IMR-90 (cell line): ENCODE measurements at regions not wholly inside any gene's neighbourhood (a gene's known extent, or its start where the extent isn't known, plus 50 kb on each side); places are given as distances from the start of the nearest gene placed in this dataset.

Experiments
- BHLHE40 ChIP-seq: fragments of 150-350 bp; IDR thresholded peaks from 2 replicates; pipeline ENCODE4 v1.6.1; 2016; ENCODE audit warnings: mild to moderate bottlenecking, low read depth, low read length
- CEBPB ChIP-seq: IDR thresholded peaks from 2 replicates; pipeline ENCODE4 v1.6.1; 2012; ENCODE audit warnings: low read depth, low read length, improper control_type of control experiment
- CTCF ChIP-seq: conservative IDR thresholded peaks from 2 replicates; pipeline ENCODE4 v1.5.1; 2012; ENCODE audit warnings: mild to moderate bottlenecking, low read depth, low read length, improper control_type of control experiment
- MXI1 ChIP-seq: IDR thresholded peaks from 2 replicates; pipeline ENCODE4 v1.6.1; 2012; ENCODE audit warnings: low read depth, mild to moderate bottlenecking, low read length, moderate library complexity, borderline replicate concordance

- TF ChIP-seq CEBPB = no peak
- no peak for TF ChIP-seq BHLHE40
- TF ChIP-seq MXI1 = no peak
- TF ChIP-seq CTCF = no peak
These were observed 185.6 kb downstream of the RHOU start for GRCh38 chr1:228920831-228921230.
